PC-9 (cell line): ENCODE measurements at regions not wholly inside any gene's neighbourhood (a gene's known extent, or its start where the extent isn't known, plus 50 kb on each side); places are given as distances from the start of the nearest gene placed in this dataset.

Experiments
- EZH2 ChIP-seq: fragments of 200-600 bp; sonication (generic); IDR thresholded peaks from 2 replicates; pipeline ENCODE4 v1.8.0; 2017; ENCODE audit warnings: antibody characterized with exemption, low read depth
- TF ChIP-seq, protein P1 (sequence below): fragments of 200-600 bp; sonication (generic); conservative IDR thresholded peaks from 2 replicates; pipeline ENCODE4 v1.6.1; 2017; ENCODE audit warnings: mixed run types, antibody characterized with exemption, mild to moderate bottlenecking, moderate library complexity

DNA sequence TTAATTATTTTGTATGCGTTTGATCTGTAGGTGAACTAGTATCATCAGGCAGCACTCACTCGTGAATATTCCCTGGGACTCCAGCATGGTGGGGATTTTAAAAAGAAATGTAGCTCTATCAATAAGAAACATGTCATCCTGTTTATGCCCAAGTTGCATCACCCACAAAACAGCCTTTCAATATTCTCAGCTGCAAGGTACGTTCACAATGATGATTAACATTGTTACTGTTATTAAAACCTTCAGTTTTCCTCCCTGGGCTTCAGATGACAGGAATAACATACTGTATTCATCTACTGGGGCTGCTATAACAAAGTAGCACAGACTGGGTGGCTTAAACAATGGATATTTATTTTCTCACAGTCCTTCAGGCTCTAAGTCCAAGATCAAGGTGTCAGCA is 87.9 kb upstream of the KLHL29 start:
- TF ChIP-seq, protein P1, sequence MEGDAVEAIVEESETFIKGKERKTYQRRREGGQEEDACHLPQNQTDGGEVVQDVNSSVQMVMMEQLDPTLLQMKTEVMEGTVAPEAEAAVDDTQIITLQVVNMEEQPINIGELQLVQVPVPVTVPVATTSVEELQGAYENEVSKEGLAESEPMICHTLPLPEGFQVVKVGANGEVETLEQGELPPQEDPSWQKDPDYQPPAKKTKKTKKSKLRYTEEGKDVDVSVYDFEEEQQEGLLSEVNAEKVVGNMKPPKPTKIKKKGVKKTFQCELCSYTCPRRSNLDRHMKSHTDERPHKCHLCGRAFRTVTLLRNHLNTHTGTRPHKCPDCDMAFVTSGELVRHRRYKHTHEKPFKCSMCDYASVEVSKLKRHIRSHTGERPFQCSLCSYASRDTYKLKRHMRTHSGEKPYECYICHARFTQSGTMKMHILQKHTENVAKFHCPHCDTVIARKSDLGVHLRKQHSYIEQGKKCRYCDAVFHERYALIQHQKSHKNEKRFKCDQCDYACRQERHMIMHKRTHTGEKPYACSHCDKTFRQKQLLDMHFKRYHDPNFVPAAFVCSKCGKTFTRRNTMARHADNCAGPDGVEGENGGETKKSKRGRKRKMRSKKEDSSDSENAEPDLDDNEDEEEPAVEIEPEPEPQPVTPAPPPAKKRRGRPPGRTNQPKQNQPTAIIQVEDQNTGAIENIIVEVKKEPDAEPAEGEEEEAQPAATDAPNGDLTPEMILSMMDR, result no peak
- no peak for TF ChIP-seq EZH2
